Left renal pelvis (tissue), 4 donors: ENCODE measurements at regions not wholly inside any gene's neighbourhood (a gene's known extent, or its start where the extent isn't known, plus 50 kb on each side); places are given as distances from the start of the nearest gene placed in this dataset.

Experiments
- DNase-seq, 4 donors: peaks; one replicate each; pipeline ENCODE4 v3.0.0-alpha.2; 2013; ENCODE audit warnings: low read depth in 4 of 4, low spot score in 3 of 4

DNA sequence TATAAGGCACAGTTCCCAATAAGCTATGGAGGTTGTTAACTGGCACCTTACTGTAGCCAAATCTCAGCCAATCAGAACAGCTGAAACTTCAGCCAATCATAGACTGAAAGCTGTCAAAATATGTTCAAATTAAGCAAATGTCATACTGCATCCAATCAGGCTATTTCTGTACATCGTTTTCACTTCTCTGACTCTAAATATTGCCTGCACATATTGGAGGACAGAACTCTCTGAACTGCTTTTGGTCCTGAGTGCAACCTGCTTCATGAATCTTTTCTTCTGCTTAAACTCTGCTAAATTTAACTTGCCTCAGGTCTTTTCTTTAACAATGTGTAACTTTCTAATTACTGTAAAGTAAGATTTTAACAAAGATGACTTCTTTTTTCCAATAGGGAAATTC lies 1198.9 kb upstream of the PCDH7 start:
- no peak for DNase-seq

- DNase-seq: no peak
These were observed 1183.4 kb upstream of the PCDH7 start for GRCh38 chr4:29536745-29537144.

DNA sequence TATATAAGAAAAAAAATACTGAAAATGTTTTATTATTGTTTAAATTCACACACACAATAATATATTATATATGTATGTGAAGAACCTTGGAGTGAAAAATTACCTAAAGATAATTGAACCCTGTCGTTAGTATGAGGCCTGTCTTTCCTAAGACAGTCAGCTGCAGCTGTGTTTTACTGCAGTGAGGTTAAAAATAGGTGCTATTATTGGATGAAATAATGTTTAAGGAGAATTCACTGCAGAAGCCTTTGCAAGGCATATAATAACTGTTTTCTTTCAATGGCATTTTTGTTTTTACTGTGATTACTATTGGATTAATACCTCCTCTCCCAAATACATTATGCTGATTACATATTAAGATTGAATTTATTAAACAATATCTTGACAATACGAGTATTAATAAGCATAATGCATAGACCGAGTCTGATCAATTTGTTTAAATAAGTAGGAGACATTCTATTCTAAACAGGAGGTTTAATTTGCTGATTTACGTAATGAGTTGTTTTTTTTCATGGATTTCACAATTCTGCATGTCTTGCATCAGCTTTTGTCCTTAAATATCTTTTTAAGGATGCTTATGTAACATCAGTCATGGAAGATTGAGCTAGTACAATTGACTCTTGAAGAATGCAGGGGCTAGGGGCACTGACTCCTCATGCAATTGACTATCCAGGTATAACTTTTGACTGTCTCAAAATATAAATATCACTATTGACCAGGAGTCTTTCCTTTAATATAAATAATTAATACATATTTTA lies 1181.1 kb upstream of the PCDH7 start:
- no peak for DNase-seq

- no peak for DNase-seq
These were observed 1179.6 kb upstream of the PCDH7 start for GRCh38 chr4:29540439-29541102.

GRCh38 chr4:29541757-29542156 lies 1178.4 kb upstream of the PCDH7 start:
- DNase-seq: no peak

DNA sequence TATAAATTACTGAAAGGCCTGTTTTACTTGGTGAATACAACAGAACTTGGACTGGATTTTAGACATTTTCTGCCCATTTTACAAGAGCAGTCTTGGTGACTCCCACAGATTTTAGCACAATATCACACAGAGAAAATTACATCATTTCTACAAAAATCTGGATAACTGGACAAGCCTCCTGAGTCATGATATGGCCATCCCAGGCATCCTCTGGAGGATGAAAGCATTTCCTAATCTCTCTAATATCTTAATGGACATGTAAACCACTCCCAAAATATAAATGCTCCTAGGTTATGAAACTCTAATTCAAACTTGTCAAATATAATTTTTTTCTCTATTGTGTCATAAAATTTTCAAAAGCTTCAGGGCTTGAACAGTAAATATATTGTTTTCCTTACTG lies 1170.8 kb upstream of the PCDH7 start:
- no peak for DNase-seq

DNA sequence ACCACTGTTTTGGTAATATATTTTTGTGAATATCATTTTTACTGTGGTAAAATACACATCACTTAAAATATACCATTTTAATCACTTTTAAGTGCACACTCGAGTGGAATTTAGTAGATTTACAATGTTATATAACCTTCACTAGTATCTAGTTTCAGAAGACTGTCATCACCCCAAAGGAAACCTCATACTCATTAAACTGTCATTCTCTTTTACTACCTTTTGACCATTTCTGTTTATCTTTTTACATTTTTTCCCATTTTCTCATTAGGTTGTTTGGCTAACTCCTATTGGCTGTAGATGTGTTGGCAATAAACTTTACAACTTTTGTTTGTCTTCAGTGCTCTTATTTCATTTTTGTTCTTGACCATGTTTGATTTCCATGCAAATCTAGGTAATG lies 1168.3 kb upstream of the PCDH7 start:
- DNase-seq: peak in 2 of 4 donors; percentile 24 to 25

DNA sequence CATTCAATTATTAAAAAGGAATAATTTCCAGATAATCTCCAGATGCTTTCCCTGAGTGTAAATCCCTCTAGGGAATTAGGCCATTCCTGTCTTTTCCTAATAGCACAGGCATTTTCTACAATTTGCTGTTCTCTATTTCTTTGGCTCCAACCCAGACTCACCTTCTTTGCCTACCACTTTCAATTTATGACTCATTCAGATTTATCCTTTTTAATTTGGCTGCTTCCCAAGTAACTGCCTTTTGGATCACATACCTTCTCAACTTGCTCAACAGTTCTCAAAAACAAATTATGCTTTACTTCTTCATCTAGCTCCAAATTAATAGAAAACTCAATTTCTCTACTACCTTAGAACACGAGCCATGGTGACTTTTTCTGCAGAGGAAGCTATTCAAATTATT lies 1166.3 kb upstream of the PCDH7 start:
- no peak for DNase-seq

- no peak for DNase-seq
These were observed 1161.4 kb upstream of the PCDH7 start for GRCh38 chr4:29558789-29559188.

- no peak for DNase-seq
These were observed 1160.9 kb upstream of the PCDH7 start for GRCh38 chr4:29559286-29559685.

- no peak for DNase-seq
These were observed 1159.7 kb upstream of the PCDH7 start for GRCh38 chr4:29560452-29560851.

DNA sequence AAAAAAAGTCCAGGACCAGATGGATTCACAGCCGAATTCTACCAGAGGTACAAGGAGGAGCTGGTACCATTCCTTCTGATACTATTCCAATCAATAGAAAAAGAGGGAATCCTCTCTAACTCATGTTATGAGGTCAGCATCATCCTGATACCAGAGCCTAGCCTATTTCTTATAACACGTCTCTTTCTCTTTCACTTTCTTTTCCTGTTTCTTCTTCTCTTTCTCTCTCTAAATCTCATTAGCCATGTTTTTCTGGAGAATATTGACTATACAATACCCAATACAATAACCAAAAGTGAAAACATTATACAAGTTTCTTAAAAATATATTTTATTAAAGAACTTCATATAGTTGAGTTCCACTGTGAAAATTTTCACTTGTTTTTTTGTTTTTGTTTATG lies 1154.9 kb upstream of the PCDH7 start:
- no peak for DNase-seq

GRCh38 chr4:29566371-29566770 lies 1153.8 kb upstream of the PCDH7 start:
- DNase-seq: no peak

GRCh38 chr4:29571322-29571721 lies 1148.8 kb upstream of the PCDH7 start:
- DNase-seq: no peak

- DNase-seq: no peak
These were observed 1141.8 kb upstream of the PCDH7 start for GRCh38 chr4:29578329-29578728.

DNA sequence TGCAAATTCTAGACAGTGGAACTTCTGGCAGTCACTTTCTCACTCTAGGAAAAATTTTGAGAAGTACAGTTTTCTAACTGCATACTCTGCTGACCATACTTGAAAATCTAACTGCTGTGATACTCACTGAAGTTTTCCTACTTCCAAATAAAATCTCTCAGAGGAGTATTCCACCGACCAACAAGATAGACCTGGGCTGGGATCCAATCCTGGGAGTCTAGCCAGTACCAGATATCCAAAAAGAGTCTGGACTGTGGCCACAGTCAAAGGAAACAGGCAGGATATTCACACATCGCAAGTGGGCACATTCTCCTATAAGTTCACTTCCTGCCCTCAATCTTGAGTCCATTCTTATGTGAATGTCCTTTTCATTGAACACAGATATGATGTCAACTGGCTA lies 1138.7 kb upstream of the PCDH7 start:
- DNase-seq: no peak

DNA sequence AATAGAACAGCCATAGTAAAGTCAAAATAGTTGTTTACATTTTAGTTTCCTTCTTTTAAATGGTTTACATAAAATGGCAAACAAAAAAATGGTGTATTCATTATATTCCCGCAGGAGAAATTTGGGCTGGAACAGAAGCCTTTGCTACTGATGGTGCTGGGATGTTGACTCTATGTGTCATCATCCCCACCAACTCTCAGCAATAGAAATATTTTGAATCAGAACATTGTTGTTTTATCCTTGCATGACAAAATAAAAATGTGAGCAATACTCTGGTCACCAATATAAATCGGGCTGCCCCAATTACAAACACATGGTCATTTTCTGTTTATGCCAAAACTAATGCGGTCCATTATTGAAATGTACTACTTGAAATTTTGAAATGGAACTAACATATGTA lies 1131.6 kb upstream of the PCDH7 start:
- DNase-seq: no peak

GRCh38 chr4:29596228-29596627 lies 1123.9 kb upstream of the PCDH7 start:
- DNase-seq: no peak

DNA sequence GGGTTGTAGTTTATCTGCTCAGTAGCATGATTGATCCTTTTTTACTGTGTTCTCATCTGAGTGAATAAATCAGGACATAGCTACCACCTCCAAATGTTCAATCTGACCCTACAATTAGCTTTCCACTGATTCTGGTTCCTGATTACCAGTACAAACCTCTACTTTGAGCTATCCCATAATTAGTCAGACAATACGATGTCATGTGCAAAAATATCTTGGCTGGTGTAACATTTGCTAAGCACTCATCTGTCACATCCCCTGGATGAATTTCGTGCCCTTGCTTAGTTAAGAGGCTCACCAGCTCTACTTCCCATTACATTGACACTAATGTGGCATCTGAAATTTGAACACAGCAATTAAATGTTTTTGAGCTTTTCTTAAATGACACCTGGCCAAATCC lies 1101.0 kb upstream of the PCDH7 start:
- no peak for DNase-seq

- DNase-seq: no peak
These were observed 1088.0 kb upstream of the PCDH7 start for GRCh38 chr4:29632199-29632598.

DNA sequence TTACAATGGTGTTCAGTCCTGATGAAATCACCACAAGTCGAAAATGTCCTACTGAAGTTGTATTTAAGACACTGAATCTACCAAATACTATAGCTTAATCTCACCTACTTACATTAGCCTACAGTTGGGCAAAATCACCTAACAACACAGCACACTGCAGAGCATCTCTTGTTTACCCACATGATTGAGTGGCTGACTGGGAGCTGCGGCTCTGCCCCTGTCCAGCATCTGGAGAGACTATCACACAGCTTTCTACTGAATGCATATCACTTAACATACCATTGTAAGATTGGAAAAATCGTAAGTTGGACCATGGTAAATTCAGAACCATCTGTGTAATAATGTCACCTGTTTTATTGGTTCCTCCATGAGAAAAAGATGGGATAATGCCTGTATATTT lies 1083.2 kb upstream of the PCDH7 start:
- DNase-seq: no peak

GRCh38 chr4:29653221-29653620 lies 1066.9 kb upstream of the PCDH7 start:
- DNase-seq: no peak

- no peak for DNase-seq
These were observed 1039.5 kb upstream of the PCDH7 start for GRCh38 chr4:29680644-29681043.
